GM18867 (cell line): ENCODE measurements at regions not wholly inside any gene's neighbourhood (a gene's known extent, or its start where the extent isn't known, plus 50 kb on each side); places are given as distances from the start of the nearest gene placed in this dataset.

ENCODE experiments used
- ATAC-seq: cut with Tn5 transposase; IDR thresholded peaks from one replicate; pipeline ENCODE4 v1.9.1; 2021; ENCODE audit warnings: mild to moderate bottlenecking, moderate library complexity; ENCODE audit not compliant: unreplicated experiment

DNA sequence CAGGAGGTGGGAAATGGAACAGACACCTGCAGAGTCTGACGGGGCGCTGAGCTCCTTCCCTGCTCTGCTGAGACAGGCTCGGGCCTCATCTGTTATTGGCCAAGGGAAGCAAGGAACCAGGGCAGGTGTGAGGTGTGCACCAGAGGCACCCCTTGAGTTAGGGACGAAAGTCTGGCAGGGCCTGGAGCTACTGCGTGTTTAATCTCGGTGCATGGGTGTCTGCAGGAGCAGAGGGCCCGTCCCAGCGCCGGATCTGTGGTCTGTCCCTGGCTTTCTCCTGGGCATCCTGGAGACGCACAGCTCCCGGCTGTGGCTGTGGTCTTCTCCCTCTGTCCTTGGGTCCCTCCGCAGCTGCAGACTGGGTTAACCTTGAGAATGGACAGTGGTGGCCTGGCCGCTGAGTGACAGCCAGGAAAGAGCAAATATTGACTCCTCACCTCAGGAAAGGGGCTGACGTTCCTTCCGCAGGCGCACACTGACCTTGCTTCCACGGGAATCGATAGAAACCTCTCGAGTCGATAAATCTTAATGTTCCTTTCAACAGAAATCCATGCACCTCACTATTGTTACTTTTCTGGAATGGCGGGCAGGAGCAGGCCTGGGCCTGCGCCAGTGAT lies 975.6 kb downstream of the BRD1 start:
- no peak for ATAC-seq

- ATAC-seq: no peak
Measured at GRCh38 chr22:48850658-48851287, 976.9 kb downstream of the BRD1 start.

- ATAC-seq: no peak
Measured at GRCh38 chr22:48849963-48850657, 977.6 kb downstream of the BRD1 start.

- ATAC-seq: no peak
Measured at GRCh38 chr22:48849219-48849912, 978.3 kb downstream of the BRD1 start.

GRCh38 chr22:48846200-48846599 lies 981.5 kb downstream of the BRD1 start:
- ATAC-seq: no peak

GRCh38 chr22:48845356-48845936 lies 982.2 kb downstream of the BRD1 start:
- ATAC-seq: no peak

DNA sequence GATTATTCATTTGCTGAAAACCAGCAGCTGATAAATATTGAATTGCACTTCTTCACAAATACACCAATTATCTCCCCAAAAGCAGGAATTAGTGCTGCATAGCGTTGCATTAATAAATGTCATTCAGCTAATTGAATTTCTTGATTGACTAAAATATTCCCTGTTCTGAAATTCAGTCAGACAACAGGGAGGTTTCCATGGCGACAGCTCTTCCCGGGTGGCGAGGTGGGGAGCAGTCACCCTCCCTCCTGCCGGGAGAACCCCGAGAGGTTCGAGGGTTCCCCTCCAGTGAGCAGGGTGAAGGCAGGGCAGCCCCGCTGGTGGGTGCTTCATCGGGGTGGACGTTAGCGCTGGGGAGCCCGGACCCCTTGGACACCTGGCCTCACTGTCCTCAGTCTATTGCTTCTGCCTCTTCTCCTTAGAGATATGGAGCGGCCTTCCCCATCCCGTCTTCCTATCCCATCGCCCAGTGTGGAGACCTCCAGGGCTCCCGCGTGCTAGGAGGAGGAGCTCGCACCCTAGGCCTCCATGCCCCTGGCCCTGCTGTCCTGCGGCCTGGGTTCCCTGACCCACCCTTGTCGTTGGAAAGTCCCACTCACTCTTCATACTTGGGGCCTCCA lies 983.5 kb downstream of the BRD1 start:
- ATAC-seq: no peak

- ATAC-seq: no peak
Measured at GRCh38 chr22:48843640-48844039, 984.0 kb downstream of the BRD1 start.

DNA sequence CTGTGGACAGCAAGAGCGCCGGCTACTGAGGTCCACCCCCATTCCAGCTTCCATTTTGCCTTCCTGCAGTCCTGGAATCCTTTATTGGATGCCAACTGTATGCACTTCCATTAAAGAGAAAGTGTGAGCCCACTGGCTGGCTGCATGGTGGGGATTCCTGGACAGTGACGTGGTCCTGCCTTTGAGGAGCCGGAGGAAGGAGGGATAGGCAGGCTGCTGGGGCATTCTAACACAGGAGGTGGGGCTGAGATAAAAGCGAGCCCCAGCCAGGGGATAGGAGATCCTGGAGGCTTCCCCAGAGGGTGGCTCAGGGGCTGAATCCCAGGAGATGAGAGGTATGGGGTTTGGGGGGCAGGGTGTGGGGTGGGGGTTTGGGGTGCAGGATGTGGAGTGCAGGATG lies 984.7 kb downstream of the BRD1 start:
- ATAC-seq: no peak

GRCh38 chr22:48842583-48842945 lies 985.1 kb downstream of the BRD1 start:
- ATAC-seq: no peak

- ATAC-seq: no peak
Measured at GRCh38 chr22:48841881-48842582, 985.6 kb downstream of the BRD1 start.

GRCh38 chr22:48840112-48840949 lies 987.3 kb downstream of the BRD1 start:
- no peak for ATAC-seq

DNA sequence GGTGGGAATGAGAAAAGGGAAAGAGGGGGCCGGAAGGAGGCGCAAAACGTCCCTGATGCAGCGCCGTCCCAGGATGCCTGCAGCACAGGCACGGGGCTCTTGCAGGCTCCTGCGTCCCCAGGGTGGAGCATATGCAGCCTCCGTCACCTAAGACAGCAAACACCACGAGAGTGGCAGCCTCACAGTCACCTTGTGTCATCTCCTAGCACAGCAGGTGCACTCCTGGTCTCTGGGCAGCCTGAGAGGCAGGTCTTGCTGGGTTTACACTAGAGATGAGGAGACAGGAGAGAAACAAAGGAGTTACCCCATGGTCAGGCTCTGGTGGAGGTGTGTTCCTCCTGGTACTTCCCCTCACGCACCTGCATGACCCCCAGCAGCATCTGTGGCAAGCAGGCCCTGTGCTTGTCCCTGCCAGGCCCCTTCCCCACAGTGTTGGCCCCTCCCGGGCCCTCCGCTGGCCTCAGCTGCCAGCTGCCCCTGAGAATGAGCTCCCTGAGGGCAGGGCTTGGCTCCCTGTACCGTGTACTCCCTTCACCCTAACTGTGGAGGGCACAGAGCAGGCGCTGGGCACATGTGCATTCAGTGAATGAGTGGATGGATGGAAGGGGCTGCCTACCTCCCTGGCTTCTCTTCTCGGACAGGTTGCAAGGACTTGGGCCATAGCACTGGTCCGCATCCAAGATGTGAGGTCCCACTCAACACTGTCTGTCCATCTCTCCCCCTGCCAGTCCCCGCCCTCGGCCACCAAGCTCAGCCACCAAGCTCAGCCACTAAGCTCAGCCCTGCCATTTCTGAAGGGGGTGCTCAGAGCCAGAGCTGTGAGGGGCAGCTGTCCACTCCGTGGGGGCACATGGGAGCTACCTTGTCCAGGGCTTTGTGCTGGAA lies 988.6 kb downstream of the BRD1 start:
- no peak for ATAC-seq

DNA sequence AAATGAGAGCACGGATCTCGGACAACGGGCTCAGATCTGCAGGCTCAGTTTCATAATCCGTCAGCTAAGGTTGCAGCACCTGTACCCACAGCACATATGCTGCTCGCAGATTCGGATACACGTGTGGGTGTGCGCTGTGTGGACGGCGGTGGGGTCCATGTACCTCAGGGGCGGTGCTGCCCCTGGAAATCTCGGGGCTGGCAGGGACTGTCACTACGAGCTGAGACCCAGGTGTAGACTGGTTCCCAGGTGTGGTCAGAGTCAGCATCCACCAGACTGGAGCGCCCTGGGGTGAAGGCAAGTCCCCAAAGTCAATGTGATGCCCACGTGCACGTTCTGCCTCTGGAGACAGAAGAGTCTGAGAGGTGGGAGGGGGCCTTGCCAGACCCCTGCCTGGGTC lies 989.3 kb downstream of the BRD1 start:
- no peak for ATAC-seq

DNA sequence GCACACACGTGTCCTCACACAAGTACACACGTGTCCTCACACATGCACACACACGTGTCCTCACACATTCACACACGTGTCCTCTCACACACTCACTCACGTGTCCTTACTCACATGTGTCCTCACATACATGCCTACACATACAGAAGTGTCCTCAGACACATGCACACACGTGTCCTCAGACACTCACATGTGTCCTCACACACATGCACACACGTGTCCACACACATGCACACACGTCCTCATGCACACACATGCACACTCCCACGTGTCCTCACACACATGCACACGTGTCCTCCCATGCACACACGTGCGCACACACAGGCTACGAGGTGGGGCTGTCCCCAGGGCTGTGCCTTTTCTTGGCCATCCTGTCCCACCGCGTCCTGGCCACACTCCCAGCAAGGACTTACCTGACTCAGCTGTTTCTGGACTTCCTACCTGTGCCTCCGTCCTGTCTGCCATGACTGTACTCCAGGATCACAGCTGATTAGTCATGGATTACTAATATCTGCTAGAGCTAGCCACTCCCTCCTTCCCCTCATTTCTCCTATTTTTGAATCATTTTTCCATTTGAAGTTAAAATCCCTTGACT lies 990.2 kb downstream of the BRD1 start:
- no peak for ATAC-seq

GRCh38 chr22:48836673-48837340 lies 990.9 kb downstream of the BRD1 start:
- ATAC-seq: no peak

GRCh38 chr22:48835857-48836672 lies 991.6 kb downstream of the BRD1 start:
- no peak for ATAC-seq
